ENCODE measurements at regions not wholly inside any gene's neighbourhood (a gene's known extent, or its start where the extent isn't known, plus 50 kb on each side); places are given as distances from the start of the nearest gene placed in this dataset.

- no peak overlapping the region for H3K4me3 Mint-ChIP-seq
- intact Hi-C loops (cut with micrococcal nuclease) = no loop called here
- no peak overlapping the region for H2AFZ ChIP-seq (ENCODE audit: insufficient read depth, low read depth, low read length, poor library complexity, severe bottlenecking)
- no peak overlapping the region for H3K4me3 ChIP-seq (replicated peaks in 1 of 3; ENCODE audit: low read depth in 2 of 3, low read length in 3 of 3)
- H3K4me1 ChIP-seq (ENCODE audit: control insufficient read depth in 1 of 2, insufficient read depth in 2 of 2, low read length in 2 of 2) = no peaks in the 10 kb centered on the region
- no peak for TF ChIP-seq CTCF (IDR thresholded peaks at IDR 0.05)
- H3K9me3 Mint-ChIP-seq = peaks cover 0 to 2% (median 0%) of the 10 kb centered on the region in 7 donors
- WGBS (ENCODE audit: insufficient coverage) = no CpG with 5 or more reads among the region's 3 CpGs
- H4K20me1 ChIP-seq (ENCODE audit: insufficient read depth, low read length) = no peaks in the 10 kb centered on the region
- no peak overlapping the region for H3K4me2 ChIP-seq (replicated peaks; ENCODE audit: extremely low read depth, low read length, poor library complexity, severe bottlenecking)
- no peak overlapping the region for H3K27ac Mint-ChIP-seq
- no peaks in the 10 kb centered on the region for H3K36me3 Mint-ChIP-seq
- no peak overlapping the region for H3K9ac ChIP-seq (ENCODE audit: insufficient read depth, low read length, poor library complexity, severe bottlenecking)
- H3K79me2 ChIP-seq (ENCODE audit: insufficient read depth, low read length) = no peaks in the 10 kb centered on the region
- peaks cover 4% of the 10 kb centered on the region for H3K4me1 Mint-ChIP-seq
- no peaks in the 10 kb centered on the region for H3K9me3 ChIP-seq (replicated peaks in 1 of 2; ENCODE audit: control insufficient read depth in 1 of 2, insufficient read depth in 1 of 2, low read length in 2 of 2)
- DNase-seq = no peak
- peaks cover 0 to 6% (median 6%) of the 10 kb centered on the region in 3 donors for H3K27me3 Mint-ChIP-seq (ENCODE audit: low read depth in 3 of 3)
- H3K36me3 ChIP-seq (replicated peaks in 1 of 2; ENCODE audit: control insufficient read depth in 1 of 2, insufficient read depth in 2 of 2, low read length in 2 of 2) = no peaks in the 10 kb centered on the region
- H3K27me3 ChIP-seq (ENCODE audit: control insufficient read depth in 2 of 2, insufficient read depth in 2 of 2, low read length in 2 of 2) = no peaks in the 10 kb centered on the region
- H3K27ac ChIP-seq (ENCODE audit: low read depth in 1 of 2, low read length in 2 of 2) = no peak overlapping the region
These were observed 177.8 kb downstream of the USP12 start for GRCh38 chr13:26993780-26994179.

- H3K27ac ChIP-seq (ENCODE audit: low read depth in 1 of 2, low read length in 2 of 2) = no peak overlapping the region
- 62% methylated on average over 3 of the region's 4 CpGs for WGBS (ENCODE audit: insufficient coverage)
- Mint-ChIP-seq H3K4me3 (no peak overlapping the region), H3K36me3 (no peaks in the 10 kb centered on the region), H3K4me1 (peaks cover 4% of the 10 kb centered on the region), H3K9me3 (peaks cover 0 to 2% (median 0%) of the 10 kb centered on the region in 7 donors), H3K27me3 (ENCODE audit: low read depth in 3 of 3) (peaks cover 0 to 6% (median 6%) of the 10 kb centered on the region in 3 donors), H3K27ac (peak overlapping the region in 2 of 7 donors; percentile 14 to 26)
- H3K36me3 ChIP-seq (replicated peaks in 1 of 2; ENCODE audit: control insufficient read depth in 1 of 2, insufficient read depth in 2 of 2, low read length in 2 of 2) = no peaks in the 10 kb centered on the region
- no peaks in the 10 kb centered on the region for H3K27me3 ChIP-seq (ENCODE audit: control insufficient read depth in 2 of 2, insufficient read depth in 2 of 2, low read length in 2 of 2)
- no peak for DNase-seq
- H4K20me1 ChIP-seq (ENCODE audit: insufficient read depth, low read length) = no peaks in the 10 kb centered on the region
- H3K4me3 ChIP-seq (replicated peaks in 1 of 3; ENCODE audit: low read depth in 2 of 3, low read length in 3 of 3) = no peak overlapping the region
- H3K9ac ChIP-seq (ENCODE audit: insufficient read depth, low read length, poor library complexity, severe bottlenecking) = no peak overlapping the region
- H2AFZ ChIP-seq (ENCODE audit: insufficient read depth, low read depth, low read length, poor library complexity, severe bottlenecking) = no peak overlapping the region
- H3K4me1 ChIP-seq (ENCODE audit: control insufficient read depth in 1 of 2, insufficient read depth in 2 of 2, low read length in 2 of 2) = no peaks in the 10 kb centered on the region
- no peak for TF ChIP-seq CTCF (IDR thresholded peaks at IDR 0.05)
- H3K79me2 ChIP-seq (ENCODE audit: insufficient read depth, low read length) = no peaks in the 10 kb centered on the region
- no peaks in the 10 kb centered on the region for H3K9me3 ChIP-seq (replicated peaks in 1 of 2; ENCODE audit: control insufficient read depth in 1 of 2, insufficient read depth in 1 of 2, low read length in 2 of 2)
- no peak overlapping the region for H3K4me2 ChIP-seq (replicated peaks; ENCODE audit: extremely low read depth, low read length, poor library complexity, severe bottlenecking)
- intact Hi-C loops (cut with micrococcal nuclease) = no loop called here
These were observed 178.5 kb downstream of the USP12 start for GRCh38 chr13:26992951-26993719.

All from CD14-positive monocyte (primary cell).